GM23338 (cell line): ENCODE measurements at regions not wholly inside any gene's neighbourhood (a gene's known extent, or its start where the extent isn't known, plus 50 kb on each side); places are given as distances from the start of the nearest gene placed in this dataset.

ENCODE experiments used
- CREB1 ChIP-seq: fragments of 250-450 bp; sonication (Bioruptor Pico); IDR thresholded peaks from 2 replicates; pipeline ENCODE4 v1.5.0; 2020; ENCODE audit warnings: low read depth, mild to moderate bottlenecking, moderate library complexity
- JUNB ChIP-seq: IDR thresholded peaks from one replicate; pipeline ENCODE4 v1.6.1; 2016; ENCODE audit warnings: antibody characterized with exemption; ENCODE audit not compliant: unreplicated experiment
- POLR2AphosphoS5 ChIP-seq: IDR thresholded peaks from 2 replicates; pipeline ENCODE4 v1.6.1; 2016; ENCODE audit warnings: antibody characterized with exemption, low read depth
- TF ChIP-seq, protein P1 (sequence below), 2 experiments: fragments of 200-600 bp in 1 of 2; sonication (generic) in 1 of 2; conservative IDR thresholded peaks; 2 replicates each; pipeline versions ENCODE4 v1.5.1 to v1.6.1; 2016 to 2017; ENCODE audit warnings: antibody characterized with exemption in 2 of 2, low read depth in 2 of 2, mild to moderate bottlenecking in 2 of 2, moderate library complexity in 1 of 2
- TF ChIP-seq, protein P2 (sequence below): IDR thresholded peaks from 2 replicates; pipeline ENCODE4 v1.6.1; 2016; ENCODE audit warnings: antibody characterized with exemption
- TF ChIP-seq, protein P3 (sequence below): IDR thresholded peaks from one replicate; pipeline ENCODE4 v1.6.1; 2018; ENCODE audit warnings: antibody characterized with exemption; ENCODE audit not compliant: unreplicated experiment

DNA sequence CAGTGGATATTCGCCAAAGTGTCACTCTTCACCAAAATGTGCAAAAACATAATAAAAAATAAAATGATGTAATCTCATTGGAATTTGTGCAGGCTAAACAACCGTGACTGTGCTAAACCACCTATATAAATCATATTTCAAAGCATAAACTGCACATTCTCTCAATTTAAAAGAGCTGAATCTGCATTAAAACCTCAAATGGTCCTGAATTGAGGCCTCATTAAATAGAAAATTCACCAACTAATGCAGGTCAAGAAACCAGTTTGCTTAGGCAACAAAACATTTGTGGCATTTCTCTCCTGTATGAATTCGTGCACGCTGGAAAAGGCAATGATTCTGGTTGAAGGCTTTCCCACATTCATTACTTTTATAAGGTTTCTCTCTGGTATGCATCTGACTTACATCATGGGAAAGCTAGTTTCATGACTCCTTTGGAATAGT is 80.1 kb upstream of the IFNG-AS1 start:
- TF ChIP-seq, protein P1, sequence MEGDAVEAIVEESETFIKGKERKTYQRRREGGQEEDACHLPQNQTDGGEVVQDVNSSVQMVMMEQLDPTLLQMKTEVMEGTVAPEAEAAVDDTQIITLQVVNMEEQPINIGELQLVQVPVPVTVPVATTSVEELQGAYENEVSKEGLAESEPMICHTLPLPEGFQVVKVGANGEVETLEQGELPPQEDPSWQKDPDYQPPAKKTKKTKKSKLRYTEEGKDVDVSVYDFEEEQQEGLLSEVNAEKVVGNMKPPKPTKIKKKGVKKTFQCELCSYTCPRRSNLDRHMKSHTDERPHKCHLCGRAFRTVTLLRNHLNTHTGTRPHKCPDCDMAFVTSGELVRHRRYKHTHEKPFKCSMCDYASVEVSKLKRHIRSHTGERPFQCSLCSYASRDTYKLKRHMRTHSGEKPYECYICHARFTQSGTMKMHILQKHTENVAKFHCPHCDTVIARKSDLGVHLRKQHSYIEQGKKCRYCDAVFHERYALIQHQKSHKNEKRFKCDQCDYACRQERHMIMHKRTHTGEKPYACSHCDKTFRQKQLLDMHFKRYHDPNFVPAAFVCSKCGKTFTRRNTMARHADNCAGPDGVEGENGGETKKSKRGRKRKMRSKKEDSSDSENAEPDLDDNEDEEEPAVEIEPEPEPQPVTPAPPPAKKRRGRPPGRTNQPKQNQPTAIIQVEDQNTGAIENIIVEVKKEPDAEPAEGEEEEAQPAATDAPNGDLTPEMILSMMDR (conservative IDR thresholded peaks at IDR 0.05; ENCODE audit: low read depth in 2 of 2): no peak
- TF ChIP-seq JUNB (no peak), POLR2AphosphoS5 (no peak), CREB1 (CRISPR knock-in tag) (no peak)
- TF ChIP-seq, protein P2, sequence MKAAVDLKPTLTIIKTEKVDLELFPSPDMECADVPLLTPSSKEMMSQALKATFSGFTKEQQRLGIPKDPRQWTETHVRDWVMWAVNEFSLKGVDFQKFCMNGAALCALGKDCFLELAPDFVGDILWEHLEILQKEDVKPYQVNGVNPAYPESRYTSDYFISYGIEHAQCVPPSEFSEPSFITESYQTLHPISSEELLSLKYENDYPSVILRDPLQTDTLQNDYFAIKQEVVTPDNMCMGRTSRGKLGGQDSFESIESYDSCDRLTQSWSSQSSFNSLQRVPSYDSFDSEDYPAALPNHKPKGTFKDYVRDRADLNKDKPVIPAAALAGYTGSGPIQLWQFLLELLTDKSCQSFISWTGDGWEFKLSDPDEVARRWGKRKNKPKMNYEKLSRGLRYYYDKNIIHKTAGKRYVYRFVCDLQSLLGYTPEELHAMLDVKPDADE: no peak
- TF ChIP-seq, protein P3, sequence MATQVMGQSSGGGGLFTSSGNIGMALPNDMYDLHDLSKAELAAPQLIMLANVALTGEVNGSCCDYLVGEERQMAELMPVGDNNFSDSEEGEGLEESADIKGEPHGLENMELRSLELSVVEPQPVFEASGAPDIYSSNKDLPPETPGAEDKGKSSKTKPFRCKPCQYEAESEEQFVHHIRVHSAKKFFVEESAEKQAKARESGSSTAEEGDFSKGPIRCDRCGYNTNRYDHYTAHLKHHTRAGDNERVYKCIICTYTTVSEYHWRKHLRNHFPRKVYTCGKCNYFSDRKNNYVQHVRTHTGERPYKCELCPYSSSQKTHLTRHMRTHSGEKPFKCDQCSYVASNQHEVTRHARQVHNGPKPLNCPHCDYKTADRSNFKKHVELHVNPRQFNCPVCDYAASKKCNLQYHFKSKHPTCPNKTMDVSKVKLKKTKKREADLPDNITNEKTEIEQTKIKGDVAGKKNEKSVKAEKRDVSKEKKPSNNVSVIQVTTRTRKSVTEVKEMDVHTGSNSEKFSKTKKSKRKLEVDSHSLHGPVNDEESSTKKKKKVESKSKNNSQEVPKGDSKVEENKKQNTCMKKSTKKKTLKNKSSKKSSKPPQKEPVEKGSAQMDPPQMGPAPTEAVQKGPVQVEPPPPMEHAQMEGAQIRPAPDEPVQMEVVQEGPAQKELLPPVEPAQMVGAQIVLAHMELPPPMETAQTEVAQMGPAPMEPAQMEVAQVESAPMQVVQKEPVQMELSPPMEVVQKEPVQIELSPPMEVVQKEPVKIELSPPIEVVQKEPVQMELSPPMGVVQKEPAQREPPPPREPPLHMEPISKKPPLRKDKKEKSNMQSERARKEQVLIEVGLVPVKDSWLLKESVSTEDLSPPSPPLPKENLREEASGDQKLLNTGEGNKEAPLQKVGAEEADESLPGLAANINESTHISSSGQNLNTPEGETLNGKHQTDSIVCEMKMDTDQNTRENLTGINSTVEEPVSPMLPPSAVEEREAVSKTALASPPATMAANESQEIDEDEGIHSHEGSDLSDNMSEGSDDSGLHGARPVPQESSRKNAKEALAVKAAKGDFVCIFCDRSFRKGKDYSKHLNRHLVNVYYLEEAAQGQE: no peak
